Activated CD8-positive, alpha-beta T cell treated with anti-CD3 and anti-CD28 coated beads, Interleukin-2, amount 10 ng/mL, durations not matched to agents 7 days and 5 days (primary cell): ENCODE measurements at regions not wholly inside any gene's neighbourhood (a gene's known extent, or its start where the extent isn't known, plus 50 kb on each side); places are given as distances from the start of the nearest gene placed in this dataset.

Source experiments
- ATAC-seq: fragments of 150-1000 bp; cut with Tn5 transposase; one replicate; pipeline ENCODE4 v1.10.0; 2021; ENCODE audit warnings: moderate library complexity
- CTCF ChIA-PET: fragments of 350-600 bp; sonication (Branson Sonifier 250); formaldehyde crosslinking; loops from one replicate; lab custom pipeline; 2021; ENCODE audit warnings: antibody characterized with exemption; lab: Charles Lee
- POLR2A ChIA-PET: fragments of 350-600 bp; sonication (Branson Sonifier 250); formaldehyde crosslinking; loops from one replicate; lab custom pipeline; 2021; ENCODE audit warnings: antibody characterized with exemption; lab: Charles Lee
- DNase-seq: peaks from one replicate; pipeline ENCODE4 v3.0.0-alpha.2; 2020
- H3K27ac Mint-ChIP-seq: one replicate; pipeline ENCODE4 v1.8.0; 2021; ENCODE audit warnings: mild to moderate bottlenecking, mixed read lengths
- H3K27me3 Mint-ChIP-seq: one replicate; pipeline ENCODE4 v1.8.0; 2021; ENCODE audit warnings: low read depth, mixed read lengths
- H3K36me3 Mint-ChIP-seq: one replicate; pipeline ENCODE4 v1.8.0; 2021; ENCODE audit warnings: low read depth, mixed read lengths
- H3K4me1 Mint-ChIP-seq: one replicate; pipeline ENCODE4 v1.8.0; 2021; ENCODE audit warnings: low read depth, mixed read lengths
- H3K4me3 Mint-ChIP-seq: one replicate; pipeline ENCODE4 v1.8.0; 2021; ENCODE audit warnings: mild to moderate bottlenecking, mixed read lengths
- H3K9me3 Mint-ChIP-seq: one replicate; pipeline ENCODE4 v1.8.0; 2022; ENCODE audit warnings: mixed read lengths; ENCODE audit not compliant: insufficient read depth

- Mint-ChIP-seq H3K4me1 (no peaks in the 10 kb centered on the region), H3K27ac (no peak overlapping the region), H3K4me3 (no peak overlapping the region), H3K27me3 (no peaks in the 10 kb centered on the region), H3K36me3 (no peaks in the 10 kb centered on the region), H3K9me3 (peaks cover 5% of the 10 kb centered on the region)
- ATAC-seq, result no peak
- no peak for DNase-seq
- ChIA-PET POLR2A (no interaction called here), CTCF (interaction anchor here (0.9 kb wide), 1 partner anchor 11 kb away, joined by 5 read pairs; no protein-coding TSS in a partner anchor)
Observed at GRCh38 chr2:146821836-146822316, 1023.0 kb upstream of the ACVR2A start.

- ATAC-seq (no peak), DNase-seq (no peak)
- CTCF ChIA-PET, result no interaction called here
- H3K4me3 Mint-ChIP-seq, result no peak overlapping the region
- no peaks in the 10 kb centered on the region for H3K4me1 Mint-ChIP-seq
- POLR2A ChIA-PET, result no interaction called here
- H3K27ac Mint-ChIP-seq, result no peak overlapping the region
- no peaks in the 10 kb centered on the region for H3K36me3 Mint-ChIP-seq
- no peaks in the 10 kb centered on the region for H3K27me3 Mint-ChIP-seq
- H3K9me3 Mint-ChIP-seq, result peaks cover 5% of the 10 kb centered on the region
Observed at GRCh38 chr2:146820672-146821071, 1024.2 kb upstream of the ACVR2A start.

- POLR2A ChIA-PET, result no interaction called here
- DNase-seq, result no peak
- no peaks in the 10 kb centered on the region for H3K4me1 Mint-ChIP-seq
- ATAC-seq, result no peak
- CTCF ChIA-PET, result no interaction called here
- no peaks in the 10 kb centered on the region for H3K9me3 Mint-ChIP-seq
- no peak overlapping the region for H3K27ac Mint-ChIP-seq
- no peaks in the 10 kb centered on the region for H3K36me3 Mint-ChIP-seq
- no peak overlapping the region for H3K4me3 Mint-ChIP-seq
- H3K27me3 Mint-ChIP-seq, result no peaks in the 10 kb centered on the region
Observed at GRCh38 chr2:146818122-146818521, 1026.7 kb upstream of the ACVR2A start.

DNA sequence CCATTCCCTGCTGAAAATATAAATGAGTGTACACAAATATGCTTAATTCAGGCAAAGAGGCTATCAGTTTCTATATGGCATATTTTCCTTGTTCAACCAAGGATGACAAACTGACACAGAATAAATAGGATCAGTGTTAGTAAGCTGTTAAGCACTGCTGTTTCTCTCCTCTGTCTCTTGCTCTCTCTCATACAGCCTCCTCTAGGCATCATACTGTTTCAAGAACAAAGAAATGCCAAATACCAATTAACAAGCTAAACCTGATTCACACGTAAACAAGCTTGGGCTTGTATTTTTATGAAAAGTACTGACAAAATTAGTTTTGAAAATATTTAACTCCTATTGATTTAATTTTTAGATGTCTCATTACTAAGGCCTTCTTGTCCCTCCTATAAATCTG is 1027.2 kb upstream of the ACVR2A start:
- Mint-ChIP-seq H3K4me3 (no peak overlapping the region), H3K36me3 (no peaks in the 10 kb centered on the region), H3K4me1 (no peaks in the 10 kb centered on the region), H3K27me3 (no peaks in the 10 kb centered on the region), H3K9me3 (no peaks in the 10 kb centered on the region), H3K27ac (no peak overlapping the region)
- DNase-seq (no peak), ATAC-seq (no peak)
- POLR2A ChIA-PET, result no interaction called here
- CTCF ChIA-PET, result no interaction called here

GRCh38 chr2:146814971-146815370 is 1029.9 kb upstream of the ACVR2A start:
- no peak for DNase-seq
- H3K27me3 Mint-ChIP-seq, result no peaks in the 10 kb centered on the region
- H3K27ac Mint-ChIP-seq, result no peak overlapping the region
- no peaks in the 10 kb centered on the region for H3K36me3 Mint-ChIP-seq
- ChIA-PET POLR2A (no interaction called here), CTCF (no interaction called here)
- H3K4me3 Mint-ChIP-seq, result no peak overlapping the region
- ATAC-seq, result no peak
- no peaks in the 10 kb centered on the region for H3K9me3 Mint-ChIP-seq
- H3K4me1 Mint-ChIP-seq, result no peaks in the 10 kb centered on the region

GRCh38 chr2:146807568-146808168 is 1037.2 kb upstream of the ACVR2A start:
- Mint-ChIP-seq H3K27ac (no peak overlapping the region), H3K4me1 (no peaks in the 10 kb centered on the region), H3K36me3 (no peaks in the 10 kb centered on the region), H3K27me3 (no peaks in the 10 kb centered on the region), H3K9me3 (peaks cover 4% of the 10 kb centered on the region), H3K4me3 (no peak overlapping the region)
- ChIA-PET CTCF (no interaction called here), POLR2A (no interaction called here)
- no peak for ATAC-seq
- no peak for DNase-seq

DNA sequence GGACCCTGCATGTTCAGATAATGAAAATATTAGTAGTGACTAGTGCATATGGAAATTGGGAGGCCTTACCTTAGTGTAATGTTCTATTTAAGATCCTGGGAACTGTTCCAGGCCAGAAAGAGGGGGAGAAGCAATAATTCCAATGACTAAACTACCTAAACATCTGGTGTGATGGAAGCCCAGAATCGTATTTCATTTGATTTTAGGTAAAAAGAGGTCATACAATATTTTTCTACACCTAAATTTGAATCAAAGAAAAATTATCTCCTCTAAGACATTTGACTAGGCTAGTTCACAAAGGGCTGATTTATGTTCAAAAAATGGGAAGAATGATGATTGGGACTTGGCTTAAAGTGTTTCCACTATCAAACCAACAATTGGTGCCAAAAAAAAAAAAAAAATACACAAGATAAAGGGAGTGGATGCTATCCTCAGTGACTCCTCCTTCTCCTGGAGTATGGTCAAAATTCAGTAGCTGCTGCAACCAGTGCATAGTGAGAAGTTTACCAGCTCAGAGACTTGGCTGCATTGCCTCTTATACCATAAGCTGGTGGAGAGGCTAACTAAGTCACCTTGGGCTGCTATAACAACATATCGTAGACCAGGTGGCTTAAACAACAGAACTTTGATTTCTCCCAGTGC is 1038.3 kb upstream of the ACVR2A start:
- Mint-ChIP-seq H3K27ac (no peak overlapping the region), H3K36me3 (no peaks in the 10 kb centered on the region), H3K9me3 (peaks cover 4% of the 10 kb centered on the region), H3K4me3 (no peak overlapping the region), H3K27me3 (no peaks in the 10 kb centered on the region), H3K4me1 (no peaks in the 10 kb centered on the region)
- DNase-seq (no peak), ATAC-seq (no peak)
- POLR2A ChIA-PET, result no interaction called here
- CTCF ChIA-PET, result no interaction called here

DNA sequence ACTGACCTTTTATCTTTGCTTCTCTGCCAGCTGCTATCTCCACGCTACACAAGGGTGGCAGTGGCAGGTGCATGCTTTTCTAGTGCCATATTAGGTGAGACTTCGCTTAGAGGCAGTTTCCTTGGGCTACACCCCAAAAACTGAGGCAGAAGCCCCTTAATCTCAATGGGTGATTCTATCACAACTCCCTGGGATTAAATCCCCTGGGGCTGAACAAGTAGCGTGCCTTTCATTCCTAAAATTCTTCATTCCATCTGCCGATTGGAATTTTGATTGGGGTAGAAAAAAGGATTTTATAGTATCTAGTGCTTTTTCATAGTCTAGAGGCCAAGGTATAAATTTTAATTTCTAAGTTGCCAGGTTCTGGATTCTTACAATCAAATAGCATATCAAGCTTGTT is 1040.5 kb upstream of the ACVR2A start:
- H3K4me3 Mint-ChIP-seq, result no peak overlapping the region
- H3K36me3 Mint-ChIP-seq, result no peaks in the 10 kb centered on the region
- H3K9me3 Mint-ChIP-seq, result peaks cover 4% of the 10 kb centered on the region
- no peak for ATAC-seq
- H3K27me3 Mint-ChIP-seq, result no peaks in the 10 kb centered on the region
- no peak overlapping the region for H3K27ac Mint-ChIP-seq
- H3K4me1 Mint-ChIP-seq, result no peaks in the 10 kb centered on the region
- ChIA-PET POLR2A (no interaction called here), CTCF (no interaction called here)
- no peak for DNase-seq

DNA sequence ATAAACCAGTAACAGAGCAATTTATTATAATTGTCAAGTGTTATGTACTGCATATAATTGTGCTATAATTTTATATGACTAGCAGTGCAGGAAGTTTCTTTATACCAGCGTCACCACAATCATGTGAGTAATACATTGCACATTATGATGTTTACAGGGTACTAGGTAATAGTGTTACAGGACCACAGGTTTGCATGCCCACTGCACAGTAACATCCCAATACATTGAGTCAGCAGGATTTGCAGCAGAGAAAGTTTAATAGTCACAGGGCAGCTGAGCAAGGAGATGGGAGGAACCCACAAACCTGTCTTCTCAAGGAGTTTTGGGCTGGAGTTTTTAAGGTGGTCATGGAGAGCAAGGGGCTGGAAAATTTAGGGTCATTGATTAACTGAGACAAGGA is 1042.9 kb upstream of the ACVR2A start:
- CTCF ChIA-PET, result no interaction called here
- POLR2A ChIA-PET, result no interaction called here
- Mint-ChIP-seq H3K4me3 (no peak overlapping the region), H3K27me3 (no peaks in the 10 kb centered on the region), H3K4me1 (no peaks in the 10 kb centered on the region), H3K9me3 (peaks cover 4% of the 10 kb centered on the region), H3K36me3 (no peaks in the 10 kb centered on the region), H3K27ac (no peak overlapping the region)
- no peak for ATAC-seq
- DNase-seq, result no peak

GRCh38 chr2:146786396-146786795 is 1058.4 kb upstream of the ACVR2A start:
- Mint-ChIP-seq H3K4me3 (no peak overlapping the region), H3K4me1 (no peaks in the 10 kb centered on the region), H3K36me3 (no peaks in the 10 kb centered on the region), H3K9me3 (no peaks in the 10 kb centered on the region), H3K27me3 (no peaks in the 10 kb centered on the region), H3K27ac (no peak overlapping the region)
- no peak for DNase-seq
- ATAC-seq, result no peak
- ChIA-PET CTCF (no interaction called here), POLR2A (no interaction called here)

- DNase-seq (no peak), ATAC-seq (no peak)
- H3K9me3 Mint-ChIP-seq, result no peaks in the 10 kb centered on the region
- H3K4me3 Mint-ChIP-seq, result no peak overlapping the region
- H3K27ac Mint-ChIP-seq, result no peak overlapping the region
- no peaks in the 10 kb centered on the region for H3K36me3 Mint-ChIP-seq
- ChIA-PET POLR2A (no interaction called here), CTCF (no interaction called here)
- H3K27me3 Mint-ChIP-seq, result no peaks in the 10 kb centered on the region
- no peaks in the 10 kb centered on the region for H3K4me1 Mint-ChIP-seq
Observed at GRCh38 chr2:146785101-146785500, 1059.7 kb upstream of the ACVR2A start.

DNA sequence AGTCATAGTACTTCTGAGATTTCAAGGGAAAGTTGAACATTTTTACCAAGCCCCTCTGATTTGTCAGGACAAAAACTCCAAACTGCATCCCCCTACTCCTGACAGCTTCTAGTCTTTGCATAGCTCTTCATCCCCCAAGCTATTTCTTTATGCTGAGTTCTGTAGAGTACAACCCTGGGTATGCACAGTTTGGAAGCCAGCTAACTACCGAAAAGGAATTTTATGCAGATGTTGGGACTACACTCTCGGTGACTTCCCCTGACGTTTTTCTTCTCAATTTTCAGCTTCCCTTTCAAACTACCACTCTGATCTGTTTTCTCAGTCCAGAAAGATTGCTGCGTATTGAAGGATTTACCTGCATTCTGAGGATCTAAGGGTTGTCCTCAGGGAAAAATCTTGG is 1060.2 kb upstream of the ACVR2A start:
- POLR2A ChIA-PET, result no interaction called here
- Mint-ChIP-seq H3K9me3 (no peaks in the 10 kb centered on the region), H3K4me3 (no peak overlapping the region), H3K4me1 (no peaks in the 10 kb centered on the region), H3K36me3 (no peaks in the 10 kb centered on the region), H3K27me3 (no peaks in the 10 kb centered on the region), H3K27ac (no peak overlapping the region)
- no peak for DNase-seq
- no peak for ATAC-seq
- CTCF ChIA-PET, result interaction anchor here (0.7 kb wide), 1 partner anchor 278 kb away, joined by 3 read pairs; no protein-coding TSS in a partner anchor
